ENCODE measurements at regions not wholly inside any gene's neighbourhood (a gene's known extent, or its start where the extent isn't known, plus 50 kb on each side); places are given as distances from the start of the nearest gene placed in this dataset.

- intact Hi-C loops (cut with micrococcal nuclease), result no loop called here
- Mint-ChIP-seq H3K27ac (no peak overlapping the region), H3K36me3 (ENCODE audit: low read depth) (no peaks in the 10 kb centered on the region), H3K9me3 (no peaks in the 10 kb centered on the region), H3K4me3 (no peak overlapping the region), H3K4me1 (ENCODE audit: low read depth) (no peaks in the 10 kb centered on the region), H3K27me3 (ENCODE audit: insufficient read depth) (peaks cover 1% of the 10 kb centered on the region)
- no peak for DNase-seq (ENCODE audit: low spot score)
Measured at GRCh38 chr1:229094476-229095311, 176.2 kb upstream of the RAB4A start.

DNA sequence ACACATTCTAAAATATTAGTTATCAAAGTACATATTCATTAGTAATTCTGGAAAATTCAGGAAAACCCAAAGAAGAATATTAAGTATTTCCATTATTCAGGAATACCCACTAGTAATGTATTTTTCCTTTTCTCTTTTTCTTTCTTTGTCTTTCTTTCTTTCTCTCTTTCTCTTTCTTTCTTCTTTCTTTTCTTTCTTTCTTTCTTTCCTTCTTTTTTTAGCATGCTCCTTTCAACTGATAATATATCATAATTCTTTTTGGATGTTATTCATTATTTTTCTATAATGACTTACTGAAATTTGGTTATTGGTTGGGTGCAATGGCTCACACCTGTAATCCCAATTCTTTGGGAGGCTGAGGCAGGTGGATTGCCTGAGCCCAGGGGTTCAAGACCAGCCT is 175.6 kb upstream of the RAB4A start:
- DNase-seq (ENCODE audit: low spot score), result no peak
- Mint-ChIP-seq H3K4me1 (ENCODE audit: low read depth) (no peaks in the 10 kb centered on the region), H3K9me3 (no peaks in the 10 kb centered on the region), H3K27ac (no peak overlapping the region), H3K27me3 (ENCODE audit: insufficient read depth) (no peaks in the 10 kb centered on the region), H3K4me3 (no peak overlapping the region), H3K36me3 (ENCODE audit: low read depth) (no peaks in the 10 kb centered on the region)
- intact Hi-C loops (cut with micrococcal nuclease), result no loop called here

DNA sequence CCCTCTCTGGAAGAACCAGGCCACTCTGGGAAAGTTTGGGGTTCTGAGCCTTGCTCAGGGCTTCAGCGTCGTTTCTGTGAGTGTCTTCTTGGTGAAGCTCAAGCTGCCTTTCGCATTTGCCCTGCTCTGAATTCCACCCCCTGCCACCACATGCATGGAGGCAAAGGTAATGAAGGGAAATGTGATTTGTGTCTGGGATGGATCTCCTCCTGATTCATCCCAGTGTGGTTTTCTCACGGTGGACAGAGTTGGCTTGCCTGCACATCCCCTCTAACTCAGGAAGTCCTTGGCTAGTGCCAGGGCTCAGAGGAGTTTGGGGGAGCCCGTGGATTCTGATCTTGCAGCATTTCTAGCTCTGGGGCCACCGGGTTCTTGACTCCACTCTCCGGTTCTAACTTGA is 173.6 kb upstream of the RAB4A start:
- no peaks in the 10 kb centered on the region for H3K9me3 Mint-ChIP-seq
- peaks cover 2% of the 10 kb centered on the region for H3K27me3 Mint-ChIP-seq (ENCODE audit: insufficient read depth)
- no peak overlapping the region for H3K27ac Mint-ChIP-seq
- H3K36me3 Mint-ChIP-seq (ENCODE audit: low read depth), result no peaks in the 10 kb centered on the region
- intact Hi-C loops (cut with micrococcal nuclease), result no loop called here
- no peak overlapping the region for H3K4me3 Mint-ChIP-seq
- H3K4me1 Mint-ChIP-seq (ENCODE audit: low read depth), result no peaks in the 10 kb centered on the region
- DNase-seq (ENCODE audit: low spot score), result no peak

GRCh38 chr1:229098361-229098760 is 172.6 kb upstream of the RAB4A start:
- intact Hi-C loops (cut with micrococcal nuclease), result no loop called here
- Mint-ChIP-seq H3K27me3 (ENCODE audit: insufficient read depth) (peaks cover 2% of the 10 kb centered on the region), H3K9me3 (no peaks in the 10 kb centered on the region), H3K4me3 (no peak overlapping the region), H3K4me1 (ENCODE audit: low read depth) (no peaks in the 10 kb centered on the region), H3K27ac (no peak overlapping the region), H3K36me3 (ENCODE audit: low read depth) (no peaks in the 10 kb centered on the region)
- no peak for DNase-seq (ENCODE audit: low spot score)

- Mint-ChIP-seq H3K4me3 (no peak overlapping the region), H3K36me3 (ENCODE audit: low read depth) (no peaks in the 10 kb centered on the region), H3K27ac (no peak overlapping the region), H3K9me3 (no peaks in the 10 kb centered on the region), H3K27me3 (ENCODE audit: insufficient read depth) (peaks cover 3% of the 10 kb centered on the region), H3K4me1 (ENCODE audit: low read depth) (no peaks in the 10 kb centered on the region)
- intact Hi-C loops (cut with micrococcal nuclease), result no loop called here
- no peak for DNase-seq (ENCODE audit: low spot score)
Measured at GRCh38 chr1:229098903-229099578, 171.9 kb upstream of the RAB4A start.

GRCh38 chr1:229101011-229101871 is 169.7 kb upstream of the RAB4A start:
- Mint-ChIP-seq H3K9me3 (no peaks in the 10 kb centered on the region), H3K27me3 (ENCODE audit: insufficient read depth) (peaks cover 4% of the 10 kb centered on the region), H3K4me3 (no peak overlapping the region), H3K4me1 (ENCODE audit: low read depth) (no peaks in the 10 kb centered on the region), H3K36me3 (ENCODE audit: low read depth) (no peaks in the 10 kb centered on the region), H3K27ac (no peak overlapping the region)
- intact Hi-C loops (cut with micrococcal nuclease), result no loop called here
- no peak for DNase-seq (ENCODE audit: low spot score)

- H3K36me3 Mint-ChIP-seq (ENCODE audit: low read depth), result no peaks in the 10 kb centered on the region
- no peaks in the 10 kb centered on the region for H3K4me1 Mint-ChIP-seq (ENCODE audit: low read depth)
- DNase-seq (ENCODE audit: low spot score), result no peak
- H3K27me3 Mint-ChIP-seq (ENCODE audit: insufficient read depth), result peaks cover 4% of the 10 kb centered on the region
- no peak overlapping the region for H3K4me3 Mint-ChIP-seq
- intact Hi-C loops (cut with micrococcal nuclease), result no loop called here
- no peak overlapping the region for H3K27ac Mint-ChIP-seq
- H3K9me3 Mint-ChIP-seq, result no peaks in the 10 kb centered on the region
Measured at GRCh38 chr1:229102741-229103391, 168.0 kb upstream of the RAB4A start.

- intact Hi-C loops (cut with micrococcal nuclease), result no loop called here
- no peaks in the 10 kb centered on the region for H3K9me3 Mint-ChIP-seq
- no peak overlapping the region for H3K27ac Mint-ChIP-seq
- H3K27me3 Mint-ChIP-seq (ENCODE audit: insufficient read depth), result peaks cover 4% of the 10 kb centered on the region
- H3K4me3 Mint-ChIP-seq, result no peak overlapping the region
- no peak for DNase-seq (ENCODE audit: low spot score)
- H3K36me3 Mint-ChIP-seq (ENCODE audit: low read depth), result no peaks in the 10 kb centered on the region
- no peaks in the 10 kb centered on the region for H3K4me1 Mint-ChIP-seq (ENCODE audit: low read depth)
Measured at GRCh38 chr1:229104654-229105053, 166.3 kb upstream of the RAB4A start.

- Mint-ChIP-seq H3K4me3 (no peak overlapping the region), H3K9me3 (no peaks in the 10 kb centered on the region), H3K4me1 (ENCODE audit: low read depth) (no peaks in the 10 kb centered on the region), H3K27me3 (ENCODE audit: insufficient read depth) (peaks cover 4% of the 10 kb centered on the region), H3K27ac (no peak overlapping the region), H3K36me3 (ENCODE audit: low read depth) (no peaks in the 10 kb centered on the region)
- DNase-seq (ENCODE audit: low spot score), result no peak
- intact Hi-C loops (cut with micrococcal nuclease), result no loop called here
Measured at GRCh38 chr1:229105109-229105508, 165.8 kb upstream of the RAB4A start.

GRCh38 chr1:229105822-229106525 is 164.9 kb upstream of the RAB4A start:
- no peak overlapping the region for H3K27ac Mint-ChIP-seq
- H3K27me3 Mint-ChIP-seq (ENCODE audit: insufficient read depth), result peaks cover 4% of the 10 kb centered on the region
- no peaks in the 10 kb centered on the region for H3K36me3 Mint-ChIP-seq (ENCODE audit: low read depth)
- H3K4me3 Mint-ChIP-seq, result no peak overlapping the region
- H3K9me3 Mint-ChIP-seq, result no peaks in the 10 kb centered on the region
- no peak for DNase-seq (ENCODE audit: low spot score)
- intact Hi-C loops (cut with micrococcal nuclease), result no loop called here
- no peaks in the 10 kb centered on the region for H3K4me1 Mint-ChIP-seq (ENCODE audit: low read depth)

GRCh38 chr1:229106526-229107125 is 164.3 kb upstream of the RAB4A start:
- Mint-ChIP-seq H3K27me3 (ENCODE audit: insufficient read depth) (peaks cover 4% of the 10 kb centered on the region), H3K27ac (no peak overlapping the region), H3K4me1 (ENCODE audit: low read depth) (no peaks in the 10 kb centered on the region), H3K4me3 (no peak overlapping the region), H3K9me3 (no peaks in the 10 kb centered on the region), H3K36me3 (ENCODE audit: low read depth) (no peaks in the 10 kb centered on the region)
- intact Hi-C loops (cut with micrococcal nuclease), result no loop called here
- DNase-seq (ENCODE audit: low spot score), result no peak

DNA sequence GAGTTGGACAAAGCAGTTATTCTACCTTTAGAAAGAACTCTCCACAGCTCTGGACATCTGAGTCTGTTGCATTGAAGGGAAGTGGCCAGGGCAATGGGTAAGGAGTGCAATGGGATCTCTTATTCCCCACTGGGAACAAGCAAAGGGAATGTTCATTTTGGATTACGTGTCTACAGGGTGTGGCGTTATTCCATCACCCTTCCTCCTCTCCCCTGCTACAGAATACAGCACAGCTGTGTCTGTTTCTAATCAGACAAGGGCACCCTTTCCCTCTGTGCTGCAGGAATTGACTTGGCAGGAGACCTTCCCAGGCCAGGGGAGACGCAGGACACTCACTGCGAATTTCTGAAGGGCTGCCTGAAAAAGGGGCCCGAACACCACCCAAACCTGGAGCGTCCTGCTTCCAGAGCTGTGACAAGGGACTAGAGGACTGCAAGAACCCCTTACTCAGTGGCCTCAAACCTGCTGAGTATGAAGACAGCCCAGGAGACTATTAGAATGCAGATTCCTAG is 163.6 kb upstream of the RAB4A start:
- no peak overlapping the region for H3K27ac Mint-ChIP-seq
- no peaks in the 10 kb centered on the region for H3K9me3 Mint-ChIP-seq
- H3K4me3 Mint-ChIP-seq, result no peak overlapping the region
- H3K4me1 Mint-ChIP-seq (ENCODE audit: low read depth), result no peaks in the 10 kb centered on the region
- no peaks in the 10 kb centered on the region for H3K36me3 Mint-ChIP-seq (ENCODE audit: low read depth)
- DNase-seq (ENCODE audit: low spot score), result no peak
- H3K27me3 Mint-ChIP-seq (ENCODE audit: insufficient read depth), result peaks cover 2% of the 10 kb centered on the region
- intact Hi-C loops (cut with micrococcal nuclease), result no loop called here
